GM12878 (cell line): ENCODE measurements at regions not wholly inside any gene's neighbourhood (a gene's known extent, or its start where the extent isn't known, plus 50 kb on each side); places are given as distances from the start of the nearest gene placed in this dataset.

ENCODE experiments used
- ATAC-seq: fragments of 200-7000 bp; cut with Tn5 transposase; 3 replicates; pipeline ENCODE4 v1.9.1; 2020; ENCODE audit warnings: mild to moderate bottlenecking, moderate library complexity
- BruUV-seq: library from RNA; stranded (reverse); fragments of 400-500 nt; replicated peaks from 2 replicates; lab custom pipeline; 2021; lab: Mats Ljungman, UMichigan
- CTCF ChIA-PET: fragments of 300-600 bp; sonication (Branson Sonifier 250); formaldehyde crosslinking; extraction: SDS; loops from one replicate; lab custom pipeline; 2021; ENCODE audit warnings: inconsistent platforms; lab: Yijun Ruan, JAX
- POLR2A ChIA-PET: fragments of 350-600 bp; formaldehyde crosslinking; extraction: SDS; loops from one replicate; lab custom pipeline; 2021; ENCODE audit warnings: inconsistent platforms; lab: Charles Lee
- RAD21 ChIA-PET: fragments of 300-600 bp; sonication (Branson Sonifier 250); formaldehyde crosslinking; loops from one replicate; lab custom pipeline; 2023; ENCODE audit warnings: antibody characterized with exemption; ENCODE audit not compliant: unreplicated experiment; lab: Charles Lee
- SMC1A ChIA-PET: fragments of 300-600 bp; sonication (Branson Sonifier 250); formaldehyde crosslinking; loops from one replicate; lab custom pipeline; 2023; ENCODE audit not compliant: unreplicated experiment, uncharacterized antibody; lab: Charles Lee
- DNase-seq: peaks from one replicate; pipeline ENCODE4 v3.0.0-alpha.2; 2011; ENCODE audit warnings: low read depth, low spot score
- FAIRE-seq: peaks from 3 replicates; lab custom pipeline; 2011; peaks lifted over from hg19 to GRCh38; lab: Jason Lieb, UNC
- H2AFZ ChIP-seq: 2 replicates; pipeline ENCODE4 v1.6.0; 2011; ENCODE audit warnings: low read depth, low read length, control low read depth; ENCODE audit not compliant: control insufficient read depth
- H3K27ac ChIP-seq: 2 replicates; pipeline ENCODE4 v1.5.1; 2011; ENCODE audit warnings: control low read depth; ENCODE audit not compliant: control insufficient read depth, insufficient read depth
- H3K27me3 ChIP-seq, 2 experiments: replicated peaks in 1 of 2; 2 replicates each; pipeline versions ENCODE4 v1.6.0 to v1.6.1; 2011; ENCODE audit warnings: low read length in 1 of 2; ENCODE audit not compliant: control insufficient read depth in 2 of 2, insufficient read depth in 2 of 2
- H3K36me3 ChIP-seq, 2 experiments: 2 replicates each; pipeline ENCODE4 v1.5.1; 2011; ENCODE audit warnings: low read length in 1 of 2; ENCODE audit not compliant: control insufficient read depth in 2 of 2, insufficient read depth in 2 of 2
- H3K4me1 ChIP-seq: 2 replicates; pipeline ENCODE4 v1.6.1; 2011; ENCODE audit warnings: mild to moderate bottlenecking, low read length, moderate library complexity, mixed read lengths; ENCODE audit not compliant: control insufficient read depth, insufficient read depth
- H3K4me2 ChIP-seq: 2 replicates; pipeline ENCODE4 v1.6.0; 2011; ENCODE audit warnings: control low read depth; ENCODE audit not compliant: control insufficient read depth, insufficient read depth
- H3K4me3 ChIP-seq: fragments of 200-600 bp; sonication (generic); 2 replicates; pipeline ENCODE4 v1.5.1; 2016
- H3K79me2 ChIP-seq: 2 replicates; pipeline ENCODE4 v1.6.0; 2011; ENCODE audit warnings: low read length; ENCODE audit not compliant: control insufficient read depth, insufficient read depth
- H3K9ac ChIP-seq: 2 replicates; pipeline ENCODE4 v1.8.0; 2011; ENCODE audit warnings: low read length, control low read depth, mixed read lengths; ENCODE audit not compliant: control insufficient read depth, insufficient read depth
- H3K9me3 ChIP-seq: replicated peaks from 3 replicates; pipeline ENCODE4 v1.5.1; 2011; ENCODE audit warnings: mild to moderate bottlenecking, low read length; ENCODE audit not compliant: control insufficient read depth, insufficient read depth
- H4K20me1 ChIP-seq: 2 replicates; pipeline ENCODE4 v1.6.0; 2011; ENCODE audit not compliant: control insufficient read depth, insufficient read depth
- CHD2 ChIP-seq: IDR thresholded peaks from 2 replicates; pipeline ENCODE4 v1.6.1; 2011; ENCODE audit warnings: low read depth, low read length, improper control_type of control experiment, borderline replicate concordance
- EP300 ChIP-seq, 2 experiments: fragments of 150-350 bp in 1 of 2; IDR thresholded peaks; 2 replicates each; pipeline ENCODE4 v1.6.1; 2011 to 2012; ENCODE audit warnings: low read depth in 2 of 2, low read length in 2 of 2, borderline replicate concordance in 1 of 2, improper control_type of control experiment in 1 of 2, inconsistent platforms in 1 of 2; ENCODE audit not compliant: control insufficient read depth in 1 of 2
- ETV6 ChIP-seq, 2 experiments: fragments of 450-650 bp in 1 of 2; IDR thresholded peaks in 1 of 2; conservative IDR thresholded peaks in 1 of 2; 2 replicates each; pipeline ENCODE4 v1.6.1; 2014; ENCODE audit warnings: antibody characterized with exemption in 1 of 2, borderline replicate concordance in 1 of 2, low read depth in 1 of 2, mild to moderate bottlenecking in 1 of 2, moderate library complexity in 1 of 2
- GATAD2B ChIP-seq: fragments of 450-650 bp; conservative IDR thresholded peaks from 2 replicates; pipeline ENCODE4 v1.6.1; 2017; ENCODE audit warnings: low read depth, mild to moderate bottlenecking, moderate library complexity
- KAT2A ChIP-seq: conservative IDR thresholded peaks from 2 replicates; pipeline ENCODE4 v1.6.1; 2011; ENCODE audit warnings: low read depth, low read length; ENCODE audit not compliant: control insufficient read depth
- KLF5 ChIP-seq: fragments of 450-650 bp; IDR thresholded peaks from 2 replicates; pipeline ENCODE4 v1.6.1; 2014; ENCODE audit warnings: mild to moderate bottlenecking; ENCODE audit not compliant: partially characterized antibody
- NRF1 ChIP-seq: conservative IDR thresholded peaks from 2 replicates; pipeline ENCODE4 v1.6.1; 2011; ENCODE audit warnings: mild to moderate bottlenecking, low read depth, low read length, improper control_type of control experiment
- STAT3 ChIP-seq: IDR thresholded peaks from 2 replicates; pipeline ENCODE4 v1.6.1; 2011; ENCODE audit warnings: low read depth, low read length, improper control_type of control experiment
- ZBED1 ChIP-seq: IDR thresholded peaks from 2 replicates; pipeline ENCODE4 v1.6.1; 2016; ENCODE audit warnings: borderline replicate concordance
- ZBTB40 ChIP-seq: fragments of 450-650 bp; IDR thresholded peaks from 2 replicates; pipeline ENCODE4 v1.6.1; 2016; ENCODE audit warnings: mild to moderate bottlenecking, moderate library complexity, borderline replicate concordance
- ZNF207 ChIP-seq: fragments of 450-650 bp; IDR thresholded peaks from 2 replicates; pipeline ENCODE4 v1.6.1; 2014; ENCODE audit warnings: antibody characterized with exemption, mild to moderate bottlenecking, borderline replicate concordance
- ZNF217 ChIP-seq: fragments of 450-650 bp; IDR thresholded peaks from 2 replicates; pipeline ENCODE4 v1.6.1; 2017; ENCODE audit warnings: antibody characterized with exemption, mild to moderate bottlenecking
- ZSCAN29 ChIP-seq: fragments of 450-650 bp; IDR thresholded peaks from 2 replicates; pipeline ENCODE4 v1.6.1; 2017; ENCODE audit warnings: mild to moderate bottlenecking, moderate library complexity
- WGBS: methylation state at CpG from one replicate; pipeline ENCODE4 v1.1.6; 2016; ENCODE audit warnings: low lambda C conversion rate; ENCODE audit not compliant: insufficient replicate concordance, insufficient coverage; ENCODE audit errors: missing lambda C conversion rate; 5-methylcytosine and 5-hydroxymethylcytosine counted together
- in situ Hi-C: fragments of 300-500 bp; cut with MboI; formaldehyde crosslinking; loops from 9 replicates; pipeline ENCODE4 v1.14.3; 2018; ENCODE audit warnings: mixed read lengths
- intact Hi-C: fragments of 100-400 bp; cut with micrococcal nuclease; formaldehyde crosslinking; loops from one replicate; pipeline ENCODE4 v1.14.2; 2022; ENCODE audit not compliant: unreplicated experiment

DNA sequence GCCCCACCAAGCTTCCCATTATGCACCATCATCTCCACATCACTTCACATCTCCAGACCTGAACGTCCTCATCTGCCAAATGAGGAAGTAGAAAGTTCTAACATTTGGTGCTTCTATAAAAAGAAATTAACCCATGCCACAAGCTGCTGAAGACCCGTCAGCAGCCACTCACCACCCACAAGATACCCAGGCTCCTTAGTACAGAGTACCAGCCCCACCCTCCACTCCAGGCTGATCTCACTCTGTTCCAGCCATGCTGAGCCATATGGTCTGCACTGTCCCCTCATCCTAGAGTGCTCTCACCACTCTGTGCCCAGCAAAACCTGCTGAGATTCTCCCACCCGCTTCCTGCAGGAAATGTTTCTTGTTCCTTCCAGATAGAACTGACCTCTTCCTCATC lies 240.8 kb upstream of the PPARGC1A start:
- RAD21 ChIA-PET: no interaction called here
- intact Hi-C loops: no loop called here

More for the DNA sequence above, 240.8 kb upstream of the PPARGC1A start:
- H3K9me3 ChIP-seq: no peaks in the 10 kb centered on the region
- ChIA-PET CTCF (no interaction called here), POLR2A (no interaction called here), SMC1A (no interaction called here)
- no peak overlapping the region for H3K27ac ChIP-seq
- no peak overlapping the region for H3K9ac ChIP-seq
- DNase-seq (no peak), FAIRE-seq (no peak), ATAC-seq (no peak)
- in situ Hi-C loops: no loop called here
- no peaks in the 10 kb centered on the region for H3K79me2 ChIP-seq
- no peaks in the 10 kb centered on the region for H4K20me1 ChIP-seq
- H3K4me2 ChIP-seq: no peak overlapping the region
- no peaks in the 10 kb centered on the region for H3K36me3 ChIP-seq
- no peak for TF ChIP-seq ETV6 (conservative IDR thresholded peaks at IDR 0.05 in 1 of 2, IDR thresholded peaks at IDR 0.05 in 1 of 2; ENCODE audit: borderline replicate concordance in 1 of 2, low read depth in 1 of 2)
- no peak for TF ChIP-seq NRF1
- no peak for TF ChIP-seq EP300 (IDR thresholded peaks at IDR 0.05; ENCODE audit: borderline replicate concordance in 1 of 2, control insufficient read depth in 1 of 2, low read depth in 2 of 2, low read length in 2 of 2)
- no peak for TF ChIP-seq KAT2A
- TF ChIP-seq ZBTB40: no peak
- TF ChIP-seq GATAD2B: no peak
- TF ChIP-seq CHD2: no peak
- no peak for TF ChIP-seq ZSCAN29
- TF ChIP-seq ZNF207: no peak
- TF ChIP-seq KLF5: no peak
- no peak for TF ChIP-seq STAT3
- no peak for TF ChIP-seq ZBED1
- no peak for TF ChIP-seq ZNF217
- H3K27me3 ChIP-seq: no peaks in the 10 kb centered on the region
- H2AFZ ChIP-seq: no peak overlapping the region
- BruUV-seq: no TSS peak
- H3K4me1 ChIP-seq: no peaks in the 10 kb centered on the region
- no peak overlapping the region for H3K4me3 ChIP-seq
- 35% methylated on average over 3 of the region's 3 CpGs for WGBS
